AG20443 (cell line): ENCODE measurements at regions not wholly inside any gene's neighbourhood (a gene's known extent, or its start where the extent isn't known, plus 50 kb on each side); places are given as distances from the start of the nearest gene placed in this dataset.
"Not testable (repeated sequence)": the region's sequence is repeated elsewhere in the genome, so short reads cannot be mapped to it uniquely, and the experiment has no call there.

ENCODE experiments used
- DNase-seq: peaks from one replicate; pipeline ENCODE4 v3.0.0; 2012; ENCODE audit warnings: low spot score, mixed read lengths

GRCh38 chr6:168369786-168370185, 50.2 kb upstream of the DACT2 start:
- no peak for DNase-seq

GRCh38 chr6:168370310-168370991, 50.9 kb upstream of the DACT2 start:
- DNase-seq: peak; percentile 89

GRCh38 chr6:168371185-168371584, 51.6 kb upstream of the DACT2 start:
- DNase-seq: no peak

- DNase-seq: no peak
These were observed 52.0 kb upstream of the DACT2 start for GRCh38 chr6:168371618-168371980.

DNA sequence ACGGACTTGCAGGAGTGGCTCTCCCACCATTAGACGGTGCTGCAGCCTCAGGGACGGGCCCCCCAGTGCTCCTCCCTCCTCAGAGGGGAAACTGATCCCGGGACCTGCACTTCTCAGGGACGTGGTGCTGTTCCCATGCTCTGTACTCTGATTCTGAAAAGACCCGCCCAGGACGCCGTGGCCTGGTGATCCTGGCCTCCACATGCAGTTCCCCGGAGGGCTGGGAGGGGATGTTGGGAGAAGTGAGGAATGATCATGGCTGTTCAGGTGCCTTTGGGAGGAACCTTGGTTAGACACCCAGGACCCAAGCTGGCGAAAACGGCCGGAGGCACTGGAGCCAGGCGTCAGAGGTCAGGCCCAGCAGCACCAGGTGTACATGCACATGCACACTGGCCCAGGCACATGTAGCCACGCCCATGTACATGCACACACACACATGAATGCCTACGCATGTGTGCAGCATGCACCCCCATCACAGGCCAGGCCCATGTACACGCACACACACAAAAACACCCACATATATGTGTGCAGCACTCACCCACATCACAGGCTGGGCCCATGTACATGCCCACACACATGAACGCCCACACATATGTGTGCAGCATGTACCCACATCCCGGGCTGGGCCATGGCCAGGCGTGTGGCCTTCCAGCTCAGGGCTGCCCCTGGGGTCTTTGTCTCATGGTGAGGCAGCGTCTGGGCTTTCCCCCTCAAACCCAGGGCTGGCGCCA, 52.6 kb upstream of the DACT2 start:
- DNase-seq: no peak

DNA sequence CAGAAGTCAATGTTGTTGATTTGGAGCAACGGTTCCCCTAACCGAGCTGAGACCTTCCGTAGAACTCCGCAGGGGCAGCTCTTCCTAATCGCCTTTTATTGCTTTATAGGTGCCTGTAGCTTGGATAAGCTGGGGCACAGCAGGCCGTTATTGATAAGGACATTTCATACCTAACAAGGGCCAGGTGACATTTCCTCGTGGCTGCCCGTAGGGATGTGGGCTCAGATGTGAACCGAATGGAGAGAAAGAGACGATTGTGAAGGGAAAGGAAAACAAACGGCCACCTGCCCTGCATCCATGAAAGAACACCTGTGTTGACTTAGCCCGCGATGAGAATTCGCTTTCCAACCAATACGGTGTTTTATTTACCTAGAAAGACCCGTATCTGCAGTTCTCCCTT, 53.3 kb upstream of the DACT2 start:
- DNase-seq: no peak

GRCh38 chr6:168373389-168373788, 53.8 kb upstream of the DACT2 start:
- DNase-seq: no peak

DNA sequence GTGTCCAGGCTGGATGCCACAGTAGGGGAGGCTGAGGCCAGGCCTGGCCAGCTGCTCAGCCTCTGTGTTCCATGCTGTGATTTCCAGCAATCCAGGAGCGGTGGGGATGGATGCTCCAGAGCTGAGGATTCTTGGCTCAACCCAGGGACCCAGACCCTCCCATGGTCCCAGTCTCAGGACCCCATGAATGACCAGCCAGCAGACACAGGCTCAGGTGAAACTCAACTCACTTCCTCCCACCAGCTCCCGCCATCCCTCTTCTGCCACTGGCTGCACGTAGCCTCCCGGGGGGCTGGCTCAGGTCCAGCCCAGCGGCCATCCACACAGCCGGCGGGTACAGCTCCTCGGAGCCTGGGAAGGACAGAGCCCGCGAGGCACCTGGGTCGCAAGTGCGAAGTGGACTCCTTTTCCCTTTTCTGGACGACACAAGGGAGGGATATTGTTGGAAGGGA, 54.5 kb upstream of the DACT2 start:
- no peak for DNase-seq

GRCh38 chr6:168374541-168375071, 55.0 kb upstream of the DACT2 start:
- DNase-seq: no peak

DNA sequence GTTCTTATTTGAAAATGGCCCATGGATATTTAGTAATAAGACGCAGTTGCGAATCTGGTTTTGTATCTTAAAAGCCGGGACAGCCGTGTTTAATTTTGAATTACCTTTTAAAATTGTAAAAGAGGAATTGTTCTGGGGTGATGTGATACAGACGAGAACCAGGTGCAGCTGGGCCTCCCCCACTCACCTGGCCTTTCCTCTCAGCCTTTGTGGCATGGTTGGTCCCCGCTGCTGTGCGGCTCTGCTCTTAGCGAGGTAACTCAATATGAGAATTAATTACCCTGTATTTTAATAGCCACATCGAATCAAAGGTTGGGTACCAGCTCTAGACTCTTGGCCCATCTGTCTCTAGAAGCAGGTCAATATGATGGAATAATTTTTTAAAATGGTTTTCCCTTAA, 56.5 kb upstream of the DACT2 start:
- DNase-seq: no peak

GRCh38 chr6:168376811-168377483, 57.4 kb upstream of the DACT2 start:
- no peak for DNase-seq

DNA sequence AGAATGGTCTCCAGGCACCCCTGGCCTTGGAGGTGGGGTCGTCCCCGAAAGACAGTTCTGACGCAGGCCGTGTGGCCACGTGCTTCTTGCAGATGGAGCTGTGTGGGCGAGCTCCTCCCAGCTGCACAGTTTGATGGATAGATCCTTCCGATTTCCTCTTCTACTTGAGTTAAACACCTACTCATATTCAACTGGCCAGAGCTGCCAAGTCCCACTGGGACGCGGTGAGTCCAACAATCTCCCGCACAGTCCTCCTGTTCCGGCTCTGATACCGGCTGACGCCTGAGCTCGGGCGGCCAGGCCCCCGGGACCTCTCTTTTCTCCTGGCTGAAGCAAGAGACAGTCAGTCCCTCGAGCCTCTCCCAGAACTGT, 57.9 kb upstream of the DACT2 start:
- DNase-seq: no peak

GRCh38 chr6:168377856-168378832, 58.6 kb upstream of the DACT2 start:
- no peak for DNase-seq

DNA sequence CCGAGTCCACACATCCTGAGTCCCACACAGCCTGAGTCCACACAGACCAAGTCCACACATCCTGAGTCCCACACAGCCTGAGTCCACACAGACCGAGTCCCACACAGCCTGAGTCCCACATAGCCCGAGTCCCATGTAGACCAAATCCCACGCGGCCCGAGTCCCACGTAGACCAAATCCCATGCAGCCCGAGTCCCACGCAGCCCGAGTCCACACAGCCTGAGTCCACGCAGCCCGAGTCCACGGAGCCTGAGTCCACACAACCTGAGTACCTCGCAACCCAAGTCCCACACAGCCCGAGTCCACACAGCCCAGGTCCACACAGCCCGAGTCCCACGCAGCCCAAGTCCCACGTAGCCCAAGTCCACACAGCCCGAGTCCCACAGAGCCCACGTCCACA, 60.0 kb upstream of the DACT2 start:
- DNase-seq: not testable (repeated sequence)

DNA sequence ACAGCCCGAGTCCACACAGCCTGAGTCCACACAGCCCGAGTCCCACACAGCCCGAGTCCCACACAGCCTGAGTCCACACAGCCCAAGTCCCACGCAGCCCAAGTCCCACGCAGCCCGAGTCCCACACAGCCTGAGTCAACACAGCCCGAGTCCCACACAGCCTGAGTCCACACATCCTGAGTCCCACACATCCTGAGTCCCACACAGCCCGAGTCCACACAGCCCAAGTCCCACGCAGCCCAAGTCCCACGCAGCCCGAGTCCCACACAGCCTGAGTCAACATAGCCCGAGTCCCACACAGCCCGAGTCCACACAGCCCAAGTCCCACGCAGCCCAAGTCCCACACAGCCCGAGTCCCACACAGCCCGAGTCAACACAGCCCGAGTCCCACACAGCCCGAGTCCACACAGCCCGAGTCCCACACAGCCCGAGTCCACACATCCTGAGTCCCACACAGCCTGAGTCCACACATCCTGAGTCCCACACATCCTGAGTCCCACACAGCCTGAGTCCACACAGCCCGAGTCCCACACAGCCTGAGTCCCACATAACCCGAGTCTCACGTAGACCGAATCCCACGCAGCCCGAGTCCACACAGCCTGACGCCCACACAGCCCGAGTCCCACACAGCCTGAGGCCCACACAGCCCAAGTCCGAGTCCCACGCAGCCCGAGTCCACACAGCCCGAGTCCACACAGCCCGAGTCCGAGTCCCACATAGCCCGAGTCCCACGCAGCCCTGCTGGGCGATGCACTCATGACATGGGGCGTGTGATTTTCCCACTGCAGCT, 60.6 kb upstream of the SMOC2 start:
- not testable (repeated sequence) for DNase-seq

- no peak for DNase-seq
These were observed 59.9 kb upstream of the SMOC2 start for GRCh38 chr6:168380956-168381605.

DNA sequence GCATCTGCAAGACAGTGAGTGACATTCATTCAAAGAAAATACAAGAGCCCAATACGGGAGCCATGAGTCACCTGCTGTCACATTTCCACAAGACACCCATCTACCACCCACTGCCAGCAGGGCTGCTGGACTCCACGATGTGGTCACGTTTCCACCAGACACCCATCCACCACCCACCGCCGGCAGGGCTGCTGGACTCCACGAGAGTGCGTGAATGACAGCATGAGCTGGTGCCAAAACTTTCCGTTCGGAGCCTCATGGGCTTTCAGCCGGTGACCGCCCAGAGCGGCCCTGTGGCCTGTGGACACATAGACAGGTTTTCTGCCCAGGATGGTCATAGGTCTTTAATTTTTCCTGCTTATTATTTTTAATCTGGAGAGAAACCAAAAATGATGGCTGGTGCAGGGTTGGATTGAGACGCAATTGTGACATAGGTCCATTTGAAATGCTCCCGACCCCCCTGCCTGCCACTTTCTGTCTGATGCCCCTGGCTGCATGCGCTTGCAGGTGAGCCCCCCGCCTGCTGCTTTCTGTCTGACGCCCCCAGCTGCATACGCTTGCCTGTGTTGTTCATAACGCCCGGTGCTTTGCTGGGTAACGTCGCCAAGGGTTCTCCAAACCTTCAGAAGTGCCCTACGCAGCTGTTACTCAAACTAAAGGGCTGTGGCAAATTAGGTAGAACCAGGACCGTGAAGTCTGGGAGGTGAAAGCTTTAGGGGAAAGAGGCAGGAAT, 59.1 kb upstream of the SMOC2 start:
- no peak for DNase-seq

- DNase-seq: no peak
These were observed 57.7 kb upstream of the SMOC2 start for GRCh38 chr6:168383062-168383854.
